Suprapubic skin (tissue), 4 donors: ENCODE measurements at regions not wholly inside any gene's neighbourhood (a gene's known extent, or its start where the extent isn't known, plus 50 kb on each side); places are given as distances from the start of the nearest gene placed in this dataset.

Source experiments
- EP300 ChIP-seq: sonication (generic); formaldehyde crosslinking; IDR thresholded peaks from one replicate; pipeline ENCODE4 v1.6.1; 2017; ENCODE audit warnings: antibody characterized with exemption
- POLR2A ChIP-seq, 2 donors: fragments of 450-650 bp; IDR thresholded peaks; one replicate each; pipeline ENCODE4 v1.6.1; 2017; ENCODE audit warnings: antibody characterized with exemption in 2 of 2, mild to moderate bottlenecking in 2 of 2, moderate library complexity in 2 of 2
- POLR2AphosphoS5 ChIP-seq, 3 donors: sonication (generic); formaldehyde crosslinking; IDR thresholded peaks; one replicate each; pipeline ENCODE4 v1.6.1; 2017; ENCODE audit warnings: antibody characterized with exemption in 3 of 3
- TF ChIP-seq, protein P1 (sequence below), 2 donors: fragments of 200-600 bp in 1 of 2; fragments of 450-650 bp in 1 of 2; sonication (generic) in 1 of 2; IDR thresholded peaks; one replicate each; pipeline ENCODE4 v1.5.1; 2016 to 2019; ENCODE audit warnings: antibody characterized with exemption in 2 of 2, mild to moderate bottlenecking in 1 of 2, moderate library complexity in 1 of 2

DNA sequence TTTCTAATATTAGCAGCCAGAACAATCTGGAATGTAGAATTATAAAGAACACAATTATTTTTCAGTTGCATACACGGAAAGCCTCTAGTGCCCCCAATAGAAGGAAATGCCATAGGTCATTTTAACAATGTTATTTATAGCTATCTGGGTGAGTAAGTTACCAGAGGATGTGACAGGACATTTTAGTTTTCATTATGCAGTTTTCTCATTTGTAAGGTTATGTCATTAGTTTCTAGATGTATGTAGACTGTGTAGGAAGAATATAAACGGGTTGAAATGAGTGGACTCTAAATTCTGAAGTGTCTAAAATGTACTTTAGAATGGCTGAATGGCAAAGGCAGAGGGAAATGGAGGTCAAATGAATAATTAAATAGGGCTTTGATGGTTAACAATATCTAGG lies 213.3 kb downstream of the DTHD1 start:
- TF ChIP-seq EP300: no peak
- no peak for TF ChIP-seq POLR2AphosphoS5 (IDR thresholded peaks at IDR 0.05)
- TF ChIP-seq POLR2A (IDR thresholded peaks at IDR 0.05): no peak
- TF ChIP-seq, protein P1, sequence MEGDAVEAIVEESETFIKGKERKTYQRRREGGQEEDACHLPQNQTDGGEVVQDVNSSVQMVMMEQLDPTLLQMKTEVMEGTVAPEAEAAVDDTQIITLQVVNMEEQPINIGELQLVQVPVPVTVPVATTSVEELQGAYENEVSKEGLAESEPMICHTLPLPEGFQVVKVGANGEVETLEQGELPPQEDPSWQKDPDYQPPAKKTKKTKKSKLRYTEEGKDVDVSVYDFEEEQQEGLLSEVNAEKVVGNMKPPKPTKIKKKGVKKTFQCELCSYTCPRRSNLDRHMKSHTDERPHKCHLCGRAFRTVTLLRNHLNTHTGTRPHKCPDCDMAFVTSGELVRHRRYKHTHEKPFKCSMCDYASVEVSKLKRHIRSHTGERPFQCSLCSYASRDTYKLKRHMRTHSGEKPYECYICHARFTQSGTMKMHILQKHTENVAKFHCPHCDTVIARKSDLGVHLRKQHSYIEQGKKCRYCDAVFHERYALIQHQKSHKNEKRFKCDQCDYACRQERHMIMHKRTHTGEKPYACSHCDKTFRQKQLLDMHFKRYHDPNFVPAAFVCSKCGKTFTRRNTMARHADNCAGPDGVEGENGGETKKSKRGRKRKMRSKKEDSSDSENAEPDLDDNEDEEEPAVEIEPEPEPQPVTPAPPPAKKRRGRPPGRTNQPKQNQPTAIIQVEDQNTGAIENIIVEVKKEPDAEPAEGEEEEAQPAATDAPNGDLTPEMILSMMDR (IDR thresholded peaks at IDR 0.05): no peak
